Right cardiac atrium (tissue), 5 donors: ENCODE measurements at regions not wholly inside any gene's neighbourhood (a gene's known extent, or its start where the extent isn't known, plus 50 kb on each side); places are given as distances from the start of the nearest gene placed in this dataset.
A peak's percentile ranks its signal among the peaks of the same experiment; 100 is the strongest.

Source experiments
- ATAC-seq, 2 donors: fragments of 200-7000 bp; cut with Tn5 transposase; one replicate each; pipeline versions ENCODE4 v1.8.0 to v1.9.1; 2020; ENCODE audit warnings: moderate library complexity in 2 of 2, mild to moderate bottlenecking in 1 of 2
- DNase-seq, 3 donors: peaks; one replicate each; pipeline ENCODE4 v3.0.0-alpha.2; 2020
- H3K27ac ChIP-seq: one replicate; pipeline ENCODE4 v1.5.1; 2013; ENCODE audit warnings: mild to moderate bottlenecking, low read length, control low read depth, moderate library complexity
- H3K27me3 ChIP-seq: one replicate; pipeline ENCODE4 v1.6.1; 2013; ENCODE audit not compliant: control insufficient read depth, insufficient read depth
- H3K4me1 ChIP-seq: one replicate; pipeline ENCODE4 v1.6.1; 2013; ENCODE audit warnings: low read length; ENCODE audit not compliant: control insufficient read depth, insufficient read depth
- H3K4me3 ChIP-seq: one replicate; pipeline ENCODE4 v1.5.1; 2013; ENCODE audit warnings: low read length, control low read depth
- H3K9me3 ChIP-seq: one replicate; pipeline ENCODE4 v1.6.1; 2013; ENCODE audit warnings: low read length; ENCODE audit not compliant: control insufficient read depth
- WGBS: extraction: QIAGEN DNeasy Blood & Tissue Kit; methylation state at CpG from one replicate; pipeline ENCODE4 v1.1.7; 2013; 5-methylcytosine and 5-hydroxymethylcytosine counted together
- intact Hi-C, 4 donors: fragments of 100-400 bp; cut with DNase I; formaldehyde crosslinking; loops; one replicate each; pipeline versions ENCODE4 v1.11.0 to v1.14.0; 2022 to 2023
- donor health status: healthy with polysubstance abuse.
- donor health status: DM: no; HTN: yes; CAD: no.
- donor health status: DM: no; HTN: no; CAD: no.
- donor health status: DM: no; HTN: yes; CAD: no; lungs with severe emphysema.
- donor health status: DM: yes; HTN: yes; CAD: no.

- intact Hi-C loops = loop anchor here in 1 of 4 donors (10.0 kb wide), 1 partner anchor 372 kb away; no protein-coding TSS in a partner anchor
- Histone ChIP-seq H3K4me1 (no peaks in the 10 kb centered on the region), H3K9me3 (no peaks in the 10 kb centered on the region), H3K27me3 (no peaks in the 10 kb centered on the region), H3K27ac (no peak overlapping the region), H3K4me3 (no peak overlapping the region)
- no peak for ATAC-seq
- 90% methylated on average over 4 of the region's 4 CpGs for WGBS
- no peak for DNase-seq
These were observed 340.2 kb downstream of the DHX35 start for GRCh38 chr20:39302312-39302711.

GRCh38 chr20:39299783-39300182 is 337.6 kb downstream of the DHX35 start:
- Histone ChIP-seq H3K4me3 (no peak overlapping the region), H3K27ac (no peak overlapping the region), H3K4me1 (no peaks in the 10 kb centered on the region), H3K27me3 (no peaks in the 10 kb centered on the region), H3K9me3 (no peaks in the 10 kb centered on the region)
- intact Hi-C loops = loop anchor here in 1 of 4 donors (10.0 kb wide), 1 partner anchor 375 kb away; no protein-coding TSS in a partner anchor
- DNase-seq = no peak
- WGBS = 82% methylated on average over 2 of the region's 2 CpGs
- no peak for ATAC-seq

- no peak overlapping the region for H3K4me3 ChIP-seq
- intact Hi-C loops = no loop called here
- DNase-seq (no peak), ATAC-seq (peak in 1 of 2 donors; percentile 45)
- no peaks in the 10 kb centered on the region for H3K9me3 ChIP-seq
- no peak overlapping the region for H3K27ac ChIP-seq
- no peaks in the 10 kb centered on the region for H3K27me3 ChIP-seq
- H3K4me1 ChIP-seq = no peaks in the 10 kb centered on the region
- 58% methylated on average over 12 of the region's 12 CpGs for WGBS
These were observed 336.7 kb downstream of the DHX35 start for GRCh38 chr20:39298571-39299506.

- DNase-seq = no peak
- Histone ChIP-seq H3K4me3 (no peak overlapping the region), H3K4me1 (no peaks in the 10 kb centered on the region), H3K9me3 (no peaks in the 10 kb centered on the region), H3K27me3 (no peaks in the 10 kb centered on the region), H3K27ac (no peak overlapping the region)
- WGBS = 85% methylated on average over 14 of the region's 14 CpGs
- intact Hi-C loops = no loop called here
- ATAC-seq = no peak
These were observed 336.0 kb downstream of the DHX35 start for GRCh38 chr20:39298121-39298520.

DNA sequence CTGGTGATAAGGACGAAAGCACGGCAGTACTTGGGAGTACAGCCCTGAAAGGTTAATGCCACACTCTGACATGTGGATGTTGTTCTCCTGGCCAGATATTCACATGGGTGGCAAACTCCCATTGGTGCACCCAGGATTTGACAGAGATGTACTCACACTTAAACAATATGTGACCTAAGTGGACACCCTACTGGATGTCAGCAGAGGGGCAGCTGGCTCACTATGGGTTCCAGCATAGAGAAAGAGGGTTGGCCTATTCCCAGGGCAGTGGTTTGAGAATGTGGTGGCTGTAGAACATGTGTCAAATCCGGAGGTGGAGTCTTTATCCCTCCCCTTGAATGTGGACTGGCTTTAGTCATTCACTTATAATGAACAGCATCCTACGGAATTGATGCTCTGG is 333.2 kb downstream of the DHX35 start:
- peak in 1 of 2 donors; percentile 66 for ATAC-seq
- no peaks in the 10 kb centered on the region for H3K9me3 ChIP-seq
- WGBS = 54% methylated on average over 4 of the region's 4 CpGs
- DNase-seq = no peak
- intact Hi-C loops = no loop called here
- H3K4me1 ChIP-seq = no peaks in the 10 kb centered on the region
- H3K27ac ChIP-seq = no peak overlapping the region
- no peak overlapping the region for H3K4me3 ChIP-seq
- no peaks in the 10 kb centered on the region for H3K27me3 ChIP-seq

- no peaks in the 10 kb centered on the region for H3K4me1 ChIP-seq
- intact Hi-C loops = no loop called here
- DNase-seq (no peak), ATAC-seq (peak in 1 of 2 donors; percentile 34)
- WGBS = 68% methylated on average over 2 of the region's 2 CpGs
- H3K9me3 ChIP-seq = no peaks in the 10 kb centered on the region
- H3K27me3 ChIP-seq = no peaks in the 10 kb centered on the region
- H3K27ac ChIP-seq = no peak overlapping the region
- H3K4me3 ChIP-seq = no peak overlapping the region
These were observed 332.1 kb downstream of the DHX35 start for GRCh38 chr20:39294137-39294725.

- no peak overlapping the region for H3K27ac ChIP-seq
- H3K4me3 ChIP-seq = no peak overlapping the region
- peak in 1 of 3 donors; percentile 30 for DNase-seq
- intact Hi-C loops = no loop called here
- no peaks in the 10 kb centered on the region for H3K27me3 ChIP-seq
- no peaks in the 10 kb centered on the region for H3K4me1 ChIP-seq
- no peaks in the 10 kb centered on the region for H3K9me3 ChIP-seq
- peak; percentile 72 to 89 for ATAC-seq
- 46% methylated on average over 3 of the region's 3 CpGs for whole genome bisulfite sequencing
These were observed 330.1 kb downstream of the DHX35 start for GRCh38 chr20:39292193-39292736.

DNA sequence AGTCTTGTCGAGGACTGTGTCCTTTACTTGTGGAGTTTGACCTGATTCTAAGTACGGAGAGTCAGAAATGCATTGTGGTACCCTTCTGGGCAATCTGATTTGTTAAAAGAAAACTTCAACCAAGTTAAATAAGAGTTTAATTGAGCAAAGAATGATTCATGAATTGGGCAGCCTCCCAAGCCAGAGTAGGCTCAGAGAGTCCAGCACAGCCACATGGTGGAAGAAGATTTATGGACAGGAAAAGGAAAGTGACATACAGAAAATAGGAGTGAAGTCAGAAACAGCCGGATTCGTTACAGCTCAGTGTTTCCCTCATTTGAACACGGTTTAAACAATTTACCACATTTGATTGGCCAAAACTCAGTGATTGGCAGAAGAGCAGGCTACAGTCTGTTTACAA is 329.2 kb downstream of the DHX35 start:
- ATAC-seq = no peak
- Histone ChIP-seq H3K4me1 (no peaks in the 10 kb centered on the region), H3K4me3 (no peak overlapping the region), H3K9me3 (no peaks in the 10 kb centered on the region), H3K27ac (no peak overlapping the region), H3K27me3 (no peaks in the 10 kb centered on the region)
- intact Hi-C loops = no loop called here
- WGBS = 71% methylated on average over 5 of the region's 5 CpGs
- no peak for DNase-seq

GRCh38 chr20:39290575-39290974 is 328.4 kb downstream of the DHX35 start:
- intact Hi-C loops = no loop called here
- no peak overlapping the region for H3K27ac ChIP-seq
- no peaks in the 10 kb centered on the region for H3K27me3 ChIP-seq
- no peak for DNase-seq
- H3K4me3 ChIP-seq = no peak overlapping the region
- ATAC-seq = no peak
- H3K4me1 ChIP-seq = no peaks in the 10 kb centered on the region
- H3K9me3 ChIP-seq = no peaks in the 10 kb centered on the region

- H3K27me3 ChIP-seq = no peaks in the 10 kb centered on the region
- intact Hi-C loops = no loop called here
- no peak overlapping the region for H3K4me3 ChIP-seq
- no peak for DNase-seq
- ATAC-seq = no peak
- no peaks in the 10 kb centered on the region for H3K4me1 ChIP-seq
- H3K9me3 ChIP-seq = no peaks in the 10 kb centered on the region
- H3K27ac ChIP-seq = no peak overlapping the region
- 91% methylated on average over 2 of the region's 2 CpGs for WGBS
These were observed 327.7 kb downstream of the DHX35 start for GRCh38 chr20:39289831-39290230.

DNA sequence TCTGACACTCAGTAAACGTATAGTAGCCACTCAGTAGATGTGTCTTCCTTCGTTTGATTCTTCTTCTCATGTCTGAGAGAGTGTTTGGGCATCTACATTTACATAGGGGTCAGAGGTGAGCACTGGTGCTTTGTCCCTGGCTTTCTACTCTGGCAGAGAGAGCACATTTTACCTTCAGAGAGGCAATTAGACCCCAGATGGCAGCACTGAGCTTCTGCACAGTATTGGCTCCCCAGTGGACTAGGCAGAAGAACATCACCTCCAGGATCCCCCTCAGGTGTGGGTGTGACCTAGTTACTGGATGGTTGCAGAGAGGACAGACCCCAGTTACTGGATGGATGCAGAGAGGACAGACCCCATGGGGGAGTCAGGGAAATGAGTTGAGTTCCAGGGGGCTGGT is 327.2 kb downstream of the DHX35 start:
- ATAC-seq = no peak
- no peaks in the 10 kb centered on the region for H3K4me1 ChIP-seq
- WGBS = 58% methylated on average over 2 of the region's 2 CpGs
- no peak overlapping the region for H3K27ac ChIP-seq
- no peak for DNase-seq
- H3K27me3 ChIP-seq = no peaks in the 10 kb centered on the region
- no peaks in the 10 kb centered on the region for H3K9me3 ChIP-seq
- intact Hi-C loops = no loop called here
- no peak overlapping the region for H3K4me3 ChIP-seq
